Transverse colon (tissue), 4 donors: ENCODE measurements at regions not wholly inside any gene's neighbourhood (a gene's known extent, or its start where the extent isn't known, plus 50 kb on each side); places are given as distances from the start of the nearest gene placed in this dataset.

Experiments
- DNase-seq: peaks from one replicate; pipeline ENCODE4 v3.0.0-alpha.2; 2019
- H3K27ac ChIP-seq, 4 donors: fragments of 200-600 bp; sonication (generic); 2 replicates each; pipeline ENCODE4 v1.5.1; 2016 to 2018; ENCODE audit warnings: inconsistent platforms in 4 of 4
- H3K27me3 ChIP-seq: fragments of 200-600 bp; sonication (generic); 2 replicates; pipeline ENCODE4 v1.5.1; 2017; ENCODE audit warnings: inconsistent platforms
- H3K36me3 ChIP-seq, 4 donors: fragments of 200-600 bp; sonication (generic); 2 replicates each; pipeline ENCODE4 v1.5.1; 2017 to 2019; ENCODE audit warnings: inconsistent platforms in 4 of 4
- H3K4me1 ChIP-seq, 4 donors: fragments of 200-600 bp; sonication (generic); 2 replicates each; pipeline ENCODE4 v1.5.1; 2017 to 2020; ENCODE audit warnings: inconsistent platforms in 4 of 4
- H3K4me3 ChIP-seq, 4 donors: fragments of 200-600 bp; sonication (generic); 1 replicate in 1 of 4; 2 replicates in 3 of 4; pipeline versions ENCODE4 v1.5.1 to v1.6.1; 2017 to 2019; ENCODE audit warnings: inconsistent platforms in 4 of 4
- H3K9me3 ChIP-seq, 2 donors: fragments of 200-600 bp; sonication (generic); 2 replicates each; pipeline ENCODE4 v1.5.1; 2017 to 2019; ENCODE audit warnings: inconsistent platforms in 2 of 2
- EP300 ChIP-seq: sonication (generic); formaldehyde crosslinking; IDR thresholded peaks from one replicate; pipeline ENCODE4 v1.6.1; 2017; ENCODE audit warnings: antibody characterized with exemption, low read depth
- POLR2A ChIP-seq: fragments of 450-650 bp; IDR thresholded peaks from one replicate; pipeline ENCODE4 v1.6.1; 2016; ENCODE audit warnings: antibody characterized with exemption, mild to moderate bottlenecking, moderate library complexity
- POLR2AphosphoS5 ChIP-seq, 3 donors: sonication (generic); formaldehyde crosslinking; IDR thresholded peaks; one replicate each; pipeline ENCODE4 v1.6.1; 2016; ENCODE audit warnings: antibody characterized with exemption in 3 of 3
- WGBS, 2 donors: methylation state at CpG; one replicate each; pipeline ENCODE4 v1.1.5; 2018; ENCODE audit warnings: low coverage in 1 of 2; 5-methylcytosine and 5-hydroxymethylcytosine counted together
- in situ Hi-C, 4 donors: fragments of 200-750 bp; cut with MboI; loops; one replicate each; pipeline versions ENCODE4 v1.15.0 to v1.15.1; 2017; ENCODE audit warnings: low sequenced_read_pairs in 3 of 4, low pct_ligation_motif_present in 1 of 4, low pct_unique_long_range_greater_than_20kb in 1 of 4
- intact Hi-C: fragments of 100-400 bp; cut with DNase I; formaldehyde crosslinking; loops from one replicate; pipeline ENCODE4 v1.15.1; 2023; ENCODE audit warnings: low total_unique reads
- TF ChIP-seq, protein P1 (sequence below), 5 experiments: fragments of 200-600 bp in 3 of 5; fragments of 450-650 bp in 2 of 5; sonication (generic) in 3 of 5; IDR thresholded peaks; 1 replicate in 2 of 5; 2 replicates in 3 of 5; pipeline ENCODE4 v1.5.1; 2016 to 2017; ENCODE audit warnings: antibody characterized with exemption in 5 of 5, inconsistent platforms in 3 of 5, mild to moderate bottlenecking in 2 of 5, moderate library complexity in 1 of 5

DNA sequence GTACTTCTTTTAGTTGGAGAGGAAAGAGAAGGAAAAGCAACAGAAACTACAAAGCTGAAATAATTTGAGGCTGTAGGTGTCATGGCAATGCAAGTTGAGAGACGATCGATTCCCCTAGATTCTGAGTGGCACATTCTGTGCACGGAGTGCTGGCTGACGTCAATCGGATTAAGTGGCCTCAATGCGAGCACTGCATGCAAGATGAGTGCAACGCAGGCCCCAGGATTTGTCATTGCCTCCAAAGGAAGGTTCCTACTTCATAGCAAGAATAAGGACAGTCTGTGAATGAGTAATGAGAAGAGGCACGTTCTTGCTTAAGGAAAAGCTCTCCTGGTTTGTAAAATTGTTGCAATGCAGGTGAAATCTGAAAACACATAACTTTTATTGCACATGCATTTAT is 892.4 kb downstream of the KCNA4 start:
- DNase-seq = no peak
- in situ Hi-C loops (no loop called here), intact Hi-C loops (no loop called here)
- Histone ChIP-seq H3K4me1 (peaks cover 4 to 12% (median 10%) of the 10 kb centered on the region in 4 donors), H3K36me3 (no peaks in the 10 kb centered on the region), H3K27ac (no peak overlapping the region), H3K9me3 (no peaks in the 10 kb centered on the region), H3K4me3 (no peak overlapping the region), H3K27me3 (no peaks in the 10 kb centered on the region)
- WGBS, 2 donors = 86 to 87% methylated on average over 6 to 8 of the region's 8 CpGs
- no peak for TF ChIP-seq POLR2A
- no peak for TF ChIP-seq EP300
- no peak for TF ChIP-seq POLR2AphosphoS5 (IDR thresholded peaks at IDR 0.05)
- TF ChIP-seq, protein P1, sequence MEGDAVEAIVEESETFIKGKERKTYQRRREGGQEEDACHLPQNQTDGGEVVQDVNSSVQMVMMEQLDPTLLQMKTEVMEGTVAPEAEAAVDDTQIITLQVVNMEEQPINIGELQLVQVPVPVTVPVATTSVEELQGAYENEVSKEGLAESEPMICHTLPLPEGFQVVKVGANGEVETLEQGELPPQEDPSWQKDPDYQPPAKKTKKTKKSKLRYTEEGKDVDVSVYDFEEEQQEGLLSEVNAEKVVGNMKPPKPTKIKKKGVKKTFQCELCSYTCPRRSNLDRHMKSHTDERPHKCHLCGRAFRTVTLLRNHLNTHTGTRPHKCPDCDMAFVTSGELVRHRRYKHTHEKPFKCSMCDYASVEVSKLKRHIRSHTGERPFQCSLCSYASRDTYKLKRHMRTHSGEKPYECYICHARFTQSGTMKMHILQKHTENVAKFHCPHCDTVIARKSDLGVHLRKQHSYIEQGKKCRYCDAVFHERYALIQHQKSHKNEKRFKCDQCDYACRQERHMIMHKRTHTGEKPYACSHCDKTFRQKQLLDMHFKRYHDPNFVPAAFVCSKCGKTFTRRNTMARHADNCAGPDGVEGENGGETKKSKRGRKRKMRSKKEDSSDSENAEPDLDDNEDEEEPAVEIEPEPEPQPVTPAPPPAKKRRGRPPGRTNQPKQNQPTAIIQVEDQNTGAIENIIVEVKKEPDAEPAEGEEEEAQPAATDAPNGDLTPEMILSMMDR (IDR thresholded peaks at IDR 0.05) = no peak

DNA sequence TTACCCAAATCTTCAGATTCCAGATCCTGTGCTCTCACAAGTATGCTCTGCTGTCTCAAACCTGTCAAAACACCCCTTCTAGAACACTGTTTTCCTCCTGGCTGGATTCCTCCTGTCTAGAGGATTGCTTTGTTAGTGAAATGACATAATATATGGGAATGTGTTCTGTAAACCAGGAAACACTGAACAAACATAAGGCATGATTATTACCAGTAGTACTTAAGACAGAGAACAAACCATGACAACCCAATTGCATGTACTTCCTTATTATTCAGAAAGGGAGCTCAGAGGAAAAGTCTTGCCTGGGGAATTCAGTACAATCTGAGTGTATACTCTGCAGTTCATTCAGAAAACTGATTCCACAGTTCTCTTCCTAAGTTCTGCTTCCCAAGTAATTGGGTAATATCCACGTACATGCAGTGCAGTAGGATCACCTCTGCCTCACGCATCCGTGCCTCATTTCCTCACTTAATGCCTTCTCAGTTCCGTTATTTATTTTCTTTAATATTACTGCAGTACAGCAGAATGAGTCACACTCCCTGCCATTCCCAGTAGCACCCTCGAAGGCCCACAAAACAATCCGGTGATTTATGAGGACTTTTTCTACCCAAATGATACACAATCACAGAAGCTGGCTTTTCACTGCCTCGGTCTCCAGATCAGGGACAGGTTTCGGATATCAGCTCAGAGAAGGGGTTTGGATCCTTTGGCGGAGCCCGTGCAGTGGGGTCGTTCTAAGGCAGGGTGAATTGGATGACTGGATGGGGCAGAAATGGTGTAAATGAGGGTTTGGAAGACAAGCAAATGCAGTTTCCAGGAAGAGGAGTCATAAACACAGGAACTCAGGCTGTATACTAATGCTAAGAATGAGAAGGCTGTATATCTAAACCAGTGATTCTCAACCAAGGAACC is 896.9 kb downstream of the KCNA4 start:
- H3K4me3 ChIP-seq = no peak overlapping the region
- peaks cover 4 to 20% (median 15%) of the 10 kb centered on the region in 4 donors for H3K4me1 ChIP-seq
- no peaks in the 10 kb centered on the region for H3K27me3 ChIP-seq
- TF ChIP-seq EP300 (no peak), POLR2AphosphoS5 (IDR thresholded peaks at IDR 0.05) (peak in 2 of 3 donors; percentile 20 to 61)
- intact Hi-C loops = no loop called here
- H3K27ac ChIP-seq = peak overlapping the region; percentile 41 to 71 (median 52)
- H3K36me3 ChIP-seq = no peaks in the 10 kb centered on the region
- DNase-seq = no peak
- H3K9me3 ChIP-seq = no peaks in the 10 kb centered on the region
- in situ Hi-C loops = no loop called here
- WGBS, 2 donors = 7 to 28% methylated on average over 3 to 11 of the region's 11 CpGs

DNA sequence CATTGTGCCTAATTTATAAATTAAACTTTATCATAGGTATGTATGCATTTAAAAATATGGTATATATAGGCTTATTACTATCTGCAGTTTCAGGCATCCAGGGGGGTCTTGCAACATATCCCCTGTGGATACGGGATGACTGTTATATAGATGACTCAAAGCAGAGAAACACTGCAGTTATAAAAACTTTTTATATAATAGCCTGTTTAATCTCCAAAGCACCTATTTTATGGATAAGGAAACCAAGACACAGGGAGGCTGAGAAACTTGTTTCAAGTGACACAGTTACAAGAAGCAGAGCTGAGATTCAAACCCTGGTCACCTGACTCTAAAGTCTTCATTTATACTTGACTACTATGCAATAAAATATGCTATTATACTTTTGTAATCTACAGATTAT is 897.7 kb downstream of the KCNA4 start:
- Histone ChIP-seq H3K4me1 (peaks cover 4 to 20% (median 15%) of the 10 kb centered on the region in 4 donors), H3K27ac (peak overlapping the region; percentile 41 to 71 (median 52)), H3K36me3 (no peaks in the 10 kb centered on the region), H3K9me3 (no peaks in the 10 kb centered on the region), H3K27me3 (no peaks in the 10 kb centered on the region), H3K4me3 (no peak overlapping the region)
- DNase-seq = no peak
- in situ Hi-C loops = no loop called here
- 15 to 22% methylated on average over 1 of the region's 1 CpG for WGBS, 2 donors
- intact Hi-C loops = no loop called here
- TF ChIP-seq POLR2AphosphoS5 (IDR thresholded peaks at IDR 0.05) = peak in 2 of 3 donors; percentile 28 to 66
- TF ChIP-seq, protein P1 (IDR thresholded peaks at IDR 0.05) = no peak

DNA sequence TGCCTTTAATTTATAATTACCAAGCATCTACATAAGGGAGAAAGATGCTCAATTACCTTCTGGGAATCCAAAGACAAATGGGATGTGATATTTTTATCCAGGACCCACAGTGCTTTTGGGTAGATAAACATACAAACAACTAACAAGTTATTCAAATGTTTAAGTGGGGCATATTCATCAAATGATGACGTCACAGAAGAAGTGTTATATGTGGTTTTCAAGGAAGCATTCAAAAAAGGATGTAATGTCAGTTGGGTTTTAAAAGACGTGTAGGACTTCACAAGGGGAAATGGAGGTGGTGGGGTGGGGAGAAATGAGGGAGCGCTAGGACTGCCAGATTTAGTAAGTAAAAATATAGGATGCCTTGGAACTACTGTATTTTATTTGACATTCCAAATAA is 915.9 kb downstream of the KCNA4 start:
- peaks cover 0 to 2% of the 10 kb centered on the region in 2 donors for H3K9me3 ChIP-seq
- H3K4me3 ChIP-seq = no peak overlapping the region
- H3K27ac ChIP-seq = no peak overlapping the region
- intact Hi-C loops (no loop called here), in situ Hi-C loops (no loop called here)
- H3K27me3 ChIP-seq = no peaks in the 10 kb centered on the region
- H3K4me1 ChIP-seq = no peaks in the 10 kb centered on the region
- no peaks in the 10 kb centered on the region for H3K36me3 ChIP-seq
- 58 to 81% methylated on average over 3 of the region's 3 CpGs for WGBS, 2 donors
- TF ChIP-seq POLR2AphosphoS5 (IDR thresholded peaks at IDR 0.05) (no peak), EP300 (no peak)
- DNase-seq = no peak

DNA sequence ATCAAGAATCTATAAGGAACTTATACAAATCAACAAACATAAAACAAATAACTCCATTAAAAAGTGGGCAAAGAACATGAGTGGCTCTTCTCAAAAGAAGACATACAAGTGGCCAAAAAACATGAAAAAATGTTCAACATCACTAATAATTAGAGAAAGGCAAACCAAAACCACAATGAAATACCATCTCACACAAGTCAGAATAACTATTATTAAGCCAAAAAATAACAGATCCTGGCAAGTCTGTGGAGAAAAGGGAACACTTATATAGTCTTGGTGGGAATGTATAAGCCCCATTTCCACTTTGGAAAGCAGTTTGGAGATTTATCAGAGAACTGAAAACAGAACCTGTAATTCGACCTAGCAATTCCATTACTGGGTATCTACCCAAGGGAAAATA is 921.0 kb downstream of the KCNA4 start:
- Histone ChIP-seq H3K4me3 (no peak overlapping the region), H3K27ac (no peak overlapping the region), H3K36me3 (no peaks in the 10 kb centered on the region), H3K27me3 (no peaks in the 10 kb centered on the region), H3K4me1 (no peaks in the 10 kb centered on the region), H3K9me3 (no peaks in the 10 kb centered on the region)
- intact Hi-C loops = no loop called here
- TF ChIP-seq, protein P1 (IDR thresholded peaks at IDR 0.05) = no peak
- TF ChIP-seq POLR2AphosphoS5 (IDR thresholded peaks at IDR 0.05) = no peak
- no peak for TF ChIP-seq EP300
- no peak for TF ChIP-seq POLR2A
- DNase-seq = no peak
- 76 to 83% methylated on average over 1 of the region's 1 CpG for WGBS, 2 donors
- in situ Hi-C loops = no loop called here
